HepG2 (cell line): ENCODE measurements at regions not wholly inside any gene's neighbourhood (a gene's known extent, or its start where the extent isn't known, plus 50 kb on each side); places are given as distances from the start of the nearest gene placed in this dataset.
"Not testable (repeated sequence)": the region's sequence is repeated elsewhere in the genome, so short reads cannot be mapped to it uniquely, and the experiment has no call there.

Experiments used
- CTCF ChIP-seq: sonication (generic); formaldehyde crosslinking; IDR thresholded peaks from 2 replicates; pipeline ENCODE4 v1.5.0; 2020; ENCODE audit warnings: mild to moderate bottlenecking, missing genetic modification reagents, moderate library complexity
- ETV6 ChIP-seq: sonication (generic); formaldehyde crosslinking; conservative IDR thresholded peaks from 2 replicates; pipeline ENCODE4 v1.4.0; 2020; ENCODE audit warnings: missing genetic modification reagents
- HOXA7 ChIP-seq: sonication (generic); formaldehyde crosslinking; IDR thresholded peaks from 2 replicates; pipeline ENCODE4 v1.8.1; 2022; ENCODE audit warnings: mild to moderate bottlenecking, missing genetic modification reagents, moderate library complexity
- PCBP2 ChIP-seq: fragments of 200-400 bp; formaldehyde crosslinking; optimal IDR thresholded peaks from 2 replicates; pipeline ENCODE3; 2018; ENCODE audit warnings: low read length, low read depth; ENCODE audit not compliant: poor library complexity, severe bottlenecking
- SUZ12 ChIP-seq: fragments of 150-350 bp; IDR thresholded peaks from 2 replicates; pipeline ENCODE4 v1.6.1; 2014; ENCODE audit warnings: low read depth, low read length
- ZBTB4 ChIP-seq: sonication (generic); formaldehyde crosslinking; IDR thresholded peaks from 2 replicates; pipeline ENCODE4 v1.4.0; 2020; ENCODE audit warnings: missing genetic modification reagents, mild to moderate bottlenecking, borderline replicate concordance
- ZEB1 ChIP-seq: IDR thresholded peaks from 2 replicates; pipeline ENCODE4 v1.6.1; 2012; ENCODE audit warnings: mild to moderate bottlenecking, low read depth, inconsistent platforms; ENCODE audit not compliant: insufficient replicate concordance
- ZNF761 ChIP-seq: sonication (generic); formaldehyde crosslinking; conservative IDR thresholded peaks from 2 replicates; pipeline ENCODE4 v1.4.0; 2020; ENCODE audit warnings: mild to moderate bottlenecking, missing genetic modification reagents

GRCh38 chr7:76854631-76855030 lies 177.5 kb downstream of the SPDYE17 start:
- TF ChIP-seq ZBTB4 (CRISPR knock-in tag); CTCF (CRISPR knock-in tag); ZEB1; ETV6 (CRISPR knock-in tag); PCBP2; HOXA7 (CRISPR knock-in tag); SUZ12; ZNF761: not testable (repeated sequence)
